ENCODE measurements at regions not wholly inside any gene's neighbourhood (a gene's known extent, or its start where the extent isn't known, plus 50 kb on each side); places are given as distances from the start of the nearest gene placed in this dataset.

DNA sequence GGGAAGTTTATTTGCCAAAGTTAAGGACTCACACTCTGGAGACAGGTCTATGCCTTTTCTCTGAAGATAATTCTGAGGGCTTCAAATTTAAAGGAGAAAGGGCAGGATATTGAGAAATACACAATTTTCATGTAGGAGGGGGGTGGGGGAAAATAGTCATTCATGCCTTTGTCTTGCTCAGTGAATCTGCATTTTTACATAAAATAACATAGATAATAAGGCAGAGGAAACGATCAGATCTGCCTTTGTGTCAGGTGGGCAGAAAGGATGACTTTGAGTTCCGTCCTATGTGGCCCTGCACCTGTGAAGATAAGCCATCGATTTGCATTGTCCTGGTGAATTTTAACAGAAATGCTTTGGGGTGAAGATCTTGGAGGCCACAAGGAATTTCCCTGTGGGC is 76.8 kb downstream of the SC5D start:
- TF ChIP-seq, protein P1, sequence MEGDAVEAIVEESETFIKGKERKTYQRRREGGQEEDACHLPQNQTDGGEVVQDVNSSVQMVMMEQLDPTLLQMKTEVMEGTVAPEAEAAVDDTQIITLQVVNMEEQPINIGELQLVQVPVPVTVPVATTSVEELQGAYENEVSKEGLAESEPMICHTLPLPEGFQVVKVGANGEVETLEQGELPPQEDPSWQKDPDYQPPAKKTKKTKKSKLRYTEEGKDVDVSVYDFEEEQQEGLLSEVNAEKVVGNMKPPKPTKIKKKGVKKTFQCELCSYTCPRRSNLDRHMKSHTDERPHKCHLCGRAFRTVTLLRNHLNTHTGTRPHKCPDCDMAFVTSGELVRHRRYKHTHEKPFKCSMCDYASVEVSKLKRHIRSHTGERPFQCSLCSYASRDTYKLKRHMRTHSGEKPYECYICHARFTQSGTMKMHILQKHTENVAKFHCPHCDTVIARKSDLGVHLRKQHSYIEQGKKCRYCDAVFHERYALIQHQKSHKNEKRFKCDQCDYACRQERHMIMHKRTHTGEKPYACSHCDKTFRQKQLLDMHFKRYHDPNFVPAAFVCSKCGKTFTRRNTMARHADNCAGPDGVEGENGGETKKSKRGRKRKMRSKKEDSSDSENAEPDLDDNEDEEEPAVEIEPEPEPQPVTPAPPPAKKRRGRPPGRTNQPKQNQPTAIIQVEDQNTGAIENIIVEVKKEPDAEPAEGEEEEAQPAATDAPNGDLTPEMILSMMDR (IDR thresholded peaks at IDR 0.05): no peak
- no peak for TF ChIP-seq EZH2 (IDR thresholded peaks at IDR 0.05; ENCODE audit: borderline replicate concordance, insufficient read depth, low read depth, low read length, poor library complexity, severe bottlenecking)
